Astrocyte of the cerebellum (primary cell): ENCODE measurements at regions not wholly inside any gene's neighbourhood (a gene's known extent, or its start where the extent isn't known, plus 50 kb on each side); places are given as distances from the start of the nearest gene placed in this dataset.

Source experiments
- DNase-seq: peaks from one replicate; pipeline ENCODE4 v3.0.0-alpha.2; 2011; ENCODE audit warnings: low read depth
- H3K4me3 ChIP-seq: 2 replicates; pipeline ENCODE4 v1.5.1; 2011; ENCODE audit warnings: mild to moderate bottlenecking, low read depth, low read length, moderate library complexity
- CTCF ChIP-seq: IDR thresholded peaks from 2 replicates; pipeline ENCODE4 v1.5.1; 2012; ENCODE audit warnings: low read length, low read depth, moderate library complexity, mild to moderate bottlenecking; ENCODE audit errors: missing control alignments
- in situ Hi-C: cut with HindIII; loops from 2 replicates; pipeline ENCODE4 v1.10.0; 2017; ENCODE audit warnings: low sequenced_read_pairs

GRCh38 chr2:145958611-145959010 lies 1438.7 kb upstream of the ZEB2 start:
- no peak for TF ChIP-seq CTCF
- in situ Hi-C loops: no loop called here
- DNase-seq: no peak
- no peak overlapping the region for H3K4me3 ChIP-seq

GRCh38 chr2:145957929-145958328 lies 1438.0 kb upstream of the ZEB2 start:
- in situ Hi-C loops: no loop called here
- H3K4me3 ChIP-seq: no peak overlapping the region
- no peak for DNase-seq
- no peak for TF ChIP-seq CTCF

- in situ Hi-C loops: no loop called here
- no peak for DNase-seq
- TF ChIP-seq CTCF: no peak
- H3K4me3 ChIP-seq: no peak overlapping the region
Observed at GRCh38 chr2:145939949-145940348, 1420.0 kb upstream of the ZEB2 start.

GRCh38 chr2:145935016-145935415 lies 1415.1 kb upstream of the ZEB2 start:
- in situ Hi-C loops: no loop called here
- DNase-seq: no peak
- H3K4me3 ChIP-seq: no peak overlapping the region
- no peak for TF ChIP-seq CTCF

GRCh38 chr2:145931781-145932395 lies 1412.0 kb upstream of the ZEB2 start:
- no peak for TF ChIP-seq CTCF
- in situ Hi-C loops: no loop called here
- DNase-seq: no peak
- no peak overlapping the region for H3K4me3 ChIP-seq

GRCh38 chr2:145930318-145930717 lies 1410.4 kb upstream of the ZEB2 start:
- no peak overlapping the region for H3K4me3 ChIP-seq
- no peak for DNase-seq
- in situ Hi-C loops: no loop called here
- TF ChIP-seq CTCF: no peak
